ENCODE measurements at regions not wholly inside any gene's neighbourhood (a gene's known extent, or its start where the extent isn't known, plus 50 kb on each side); places are given as distances from the start of the nearest gene placed in this dataset.

DNA sequence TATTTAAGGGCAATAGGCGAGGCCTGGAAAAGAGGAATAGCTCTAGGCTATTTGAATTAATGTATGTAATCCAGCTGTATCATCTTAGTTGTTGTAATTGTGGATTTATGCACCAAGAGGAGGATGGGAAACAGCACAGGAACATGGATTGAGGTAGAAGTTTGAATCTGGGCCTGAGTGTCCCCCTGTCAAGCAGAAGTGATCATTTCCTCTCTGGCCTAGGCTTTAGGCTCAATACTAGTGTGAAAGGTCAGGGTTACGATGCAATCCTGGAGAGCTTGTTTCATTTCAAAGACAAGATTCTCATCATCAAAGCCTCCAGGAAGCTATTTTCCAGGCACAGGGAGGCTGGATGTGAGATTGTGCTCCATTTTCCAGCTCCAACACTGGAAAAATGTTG, 77.9 kb upstream of the HSD17B12 start:
- TF ChIP-seq, protein P1, sequence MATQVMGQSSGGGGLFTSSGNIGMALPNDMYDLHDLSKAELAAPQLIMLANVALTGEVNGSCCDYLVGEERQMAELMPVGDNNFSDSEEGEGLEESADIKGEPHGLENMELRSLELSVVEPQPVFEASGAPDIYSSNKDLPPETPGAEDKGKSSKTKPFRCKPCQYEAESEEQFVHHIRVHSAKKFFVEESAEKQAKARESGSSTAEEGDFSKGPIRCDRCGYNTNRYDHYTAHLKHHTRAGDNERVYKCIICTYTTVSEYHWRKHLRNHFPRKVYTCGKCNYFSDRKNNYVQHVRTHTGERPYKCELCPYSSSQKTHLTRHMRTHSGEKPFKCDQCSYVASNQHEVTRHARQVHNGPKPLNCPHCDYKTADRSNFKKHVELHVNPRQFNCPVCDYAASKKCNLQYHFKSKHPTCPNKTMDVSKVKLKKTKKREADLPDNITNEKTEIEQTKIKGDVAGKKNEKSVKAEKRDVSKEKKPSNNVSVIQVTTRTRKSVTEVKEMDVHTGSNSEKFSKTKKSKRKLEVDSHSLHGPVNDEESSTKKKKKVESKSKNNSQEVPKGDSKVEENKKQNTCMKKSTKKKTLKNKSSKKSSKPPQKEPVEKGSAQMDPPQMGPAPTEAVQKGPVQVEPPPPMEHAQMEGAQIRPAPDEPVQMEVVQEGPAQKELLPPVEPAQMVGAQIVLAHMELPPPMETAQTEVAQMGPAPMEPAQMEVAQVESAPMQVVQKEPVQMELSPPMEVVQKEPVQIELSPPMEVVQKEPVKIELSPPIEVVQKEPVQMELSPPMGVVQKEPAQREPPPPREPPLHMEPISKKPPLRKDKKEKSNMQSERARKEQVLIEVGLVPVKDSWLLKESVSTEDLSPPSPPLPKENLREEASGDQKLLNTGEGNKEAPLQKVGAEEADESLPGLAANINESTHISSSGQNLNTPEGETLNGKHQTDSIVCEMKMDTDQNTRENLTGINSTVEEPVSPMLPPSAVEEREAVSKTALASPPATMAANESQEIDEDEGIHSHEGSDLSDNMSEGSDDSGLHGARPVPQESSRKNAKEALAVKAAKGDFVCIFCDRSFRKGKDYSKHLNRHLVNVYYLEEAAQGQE (IDR thresholded peaks at IDR 0.05; ENCODE audit: insufficient read depth in 1 of 2, low read depth in 2 of 2, low read length in 2 of 2) = no peak
- TF ChIP-seq TAF1 (IDR thresholded peaks at IDR 0.05; ENCODE audit: borderline replicate concordance, insufficient read depth, low read length) (no peak), POLR2AphosphoS5 (IDR thresholded peaks at IDR 0.05; ENCODE audit: low read depth, low read length) (no peak)
